Thoracic aorta (tissue), 2 donors: ENCODE measurements at regions not wholly inside any gene's neighbourhood (a gene's known extent, or its start where the extent isn't known, plus 50 kb on each side); places are given as distances from the start of the nearest gene placed in this dataset.

Experiments used
- ATAC-seq: fragments of 150-250 bp; one replicate; pipeline ENCODE4 v1.8.0; 2017; ENCODE audit warnings: low read depth; ENCODE audit not compliant: insufficient number of reproducible peaks, low FRiP score
- DNase-seq: peaks from one replicate; pipeline ENCODE4 v3.0.0-alpha.2; 2020; ENCODE audit warnings: low spot score
- H3K27ac ChIP-seq, 2 donors: fragments of 200-600 bp; sonication (generic); 1 replicate in 1 of 2; 2 replicates in 1 of 2; pipeline ENCODE4 v1.5.1; 2016; ENCODE audit warnings: mild to moderate bottlenecking in 2 of 2, moderate library complexity in 2 of 2
- H3K27me3 ChIP-seq: fragments of 200-600 bp; sonication (generic); replicated peaks from 2 replicates; pipeline ENCODE4 v1.6.0; 2016; ENCODE audit warnings: mild to moderate bottlenecking; ENCODE audit not compliant: insufficient read depth
- H3K36me3 ChIP-seq: fragments of 200-600 bp; sonication (generic); one replicate; pipeline ENCODE4 v1.5.1; 2016
- H3K4me1 ChIP-seq, 2 donors: fragments of 200-600 bp; sonication (generic); 1 replicate in 1 of 2; 2 replicates in 1 of 2; pipeline versions ENCODE4 v1.5.1 to v1.6.0; 2016; ENCODE audit warnings: low read depth in 2 of 2, mild to moderate bottlenecking in 1 of 2; ENCODE audit not compliant: control insufficient read depth in 1 of 2
- H3K4me3 ChIP-seq: fragments of 200-600 bp; sonication (generic); 2 replicates; pipeline ENCODE4 v1.5.1; 2016; ENCODE audit warnings: mild to moderate bottlenecking
- H3K9me3 ChIP-seq: fragments of 200-600 bp; sonication (generic); 2 replicates; pipeline ENCODE4 v1.5.1; 2016
- TF ChIP-seq, protein P1 (sequence below): fragments of 200-600 bp; sonication (generic); IDR thresholded peaks from one replicate; pipeline ENCODE4 v1.5.1; 2019; ENCODE audit warnings: antibody characterized with exemption

DNA sequence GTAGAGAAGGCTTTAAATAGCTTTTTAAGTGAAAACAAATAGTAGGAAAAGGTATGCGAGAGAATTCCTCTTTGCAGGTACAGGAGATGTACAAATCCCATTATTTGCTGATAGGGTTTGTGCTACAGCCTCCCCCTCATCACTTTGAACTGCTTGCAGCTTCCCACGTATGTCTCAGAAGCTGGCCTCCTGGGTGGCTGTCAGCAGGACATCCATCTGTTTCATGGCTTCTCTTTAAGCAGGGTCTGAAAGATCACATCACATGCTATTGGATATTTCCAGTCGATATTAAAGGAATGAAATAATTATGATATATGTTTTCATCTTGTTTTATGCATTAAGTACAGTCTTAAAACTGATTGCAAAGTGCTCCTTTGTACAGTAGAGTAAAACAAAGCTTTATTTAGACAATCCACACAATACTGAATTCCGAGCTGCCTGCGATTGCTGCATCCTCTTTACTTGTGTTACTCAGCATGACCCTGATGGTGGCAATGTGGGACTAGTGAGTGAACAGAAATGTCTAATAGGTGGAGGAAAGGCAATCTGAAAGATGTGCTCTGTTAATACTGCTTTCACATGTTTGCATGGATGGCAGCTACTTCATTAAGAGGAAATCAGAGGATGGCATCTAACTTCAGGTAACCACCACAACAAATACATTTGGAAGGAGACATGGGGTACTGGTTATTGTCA lies 930.6 kb upstream of the SEMA6D start:
- H3K27ac ChIP-seq: no peak overlapping the region
- H3K4me1 ChIP-seq: no peaks in the 10 kb centered on the region
- no peaks in the 10 kb centered on the region for H3K9me3 ChIP-seq
- ATAC-seq (no peak), DNase-seq (no peak)
- no peaks in the 10 kb centered on the region for H3K36me3 ChIP-seq
- H3K4me3 ChIP-seq: no peak overlapping the region
- TF ChIP-seq, protein P1, sequence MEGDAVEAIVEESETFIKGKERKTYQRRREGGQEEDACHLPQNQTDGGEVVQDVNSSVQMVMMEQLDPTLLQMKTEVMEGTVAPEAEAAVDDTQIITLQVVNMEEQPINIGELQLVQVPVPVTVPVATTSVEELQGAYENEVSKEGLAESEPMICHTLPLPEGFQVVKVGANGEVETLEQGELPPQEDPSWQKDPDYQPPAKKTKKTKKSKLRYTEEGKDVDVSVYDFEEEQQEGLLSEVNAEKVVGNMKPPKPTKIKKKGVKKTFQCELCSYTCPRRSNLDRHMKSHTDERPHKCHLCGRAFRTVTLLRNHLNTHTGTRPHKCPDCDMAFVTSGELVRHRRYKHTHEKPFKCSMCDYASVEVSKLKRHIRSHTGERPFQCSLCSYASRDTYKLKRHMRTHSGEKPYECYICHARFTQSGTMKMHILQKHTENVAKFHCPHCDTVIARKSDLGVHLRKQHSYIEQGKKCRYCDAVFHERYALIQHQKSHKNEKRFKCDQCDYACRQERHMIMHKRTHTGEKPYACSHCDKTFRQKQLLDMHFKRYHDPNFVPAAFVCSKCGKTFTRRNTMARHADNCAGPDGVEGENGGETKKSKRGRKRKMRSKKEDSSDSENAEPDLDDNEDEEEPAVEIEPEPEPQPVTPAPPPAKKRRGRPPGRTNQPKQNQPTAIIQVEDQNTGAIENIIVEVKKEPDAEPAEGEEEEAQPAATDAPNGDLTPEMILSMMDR: no peak
- no peaks in the 10 kb centered on the region for H3K27me3 ChIP-seq

GRCh38 chr15:46795685-46796084 lies 921.6 kb upstream of the SEMA6D start:
- Histone ChIP-seq H3K4me1 (no peaks in the 10 kb centered on the region), H3K27ac (no peak overlapping the region), H3K4me3 (no peak overlapping the region), H3K9me3 (no peaks in the 10 kb centered on the region), H3K36me3 (no peaks in the 10 kb centered on the region), H3K27me3 (no peaks in the 10 kb centered on the region)
- ATAC-seq (no peak), DNase-seq (no peak)
- TF ChIP-seq, protein P1: no peak

GRCh38 chr15:46808834-46809233 lies 908.5 kb upstream of the SEMA6D start:
- Histone ChIP-seq H3K4me1 (no peaks in the 10 kb centered on the region), H3K36me3 (no peaks in the 10 kb centered on the region), H3K27me3 (no peaks in the 10 kb centered on the region), H3K4me3 (no peak overlapping the region), H3K27ac (no peak overlapping the region), H3K9me3 (no peaks in the 10 kb centered on the region)
- ATAC-seq (no peak), DNase-seq (no peak)
- TF ChIP-seq, protein P1: no peak

- no peaks in the 10 kb centered on the region for H3K9me3 ChIP-seq
- H3K4me3 ChIP-seq: no peak overlapping the region
- no peaks in the 10 kb centered on the region for H3K36me3 ChIP-seq
- TF ChIP-seq, protein P1: no peak
- DNase-seq (no peak), ATAC-seq (no peak)
- no peaks in the 10 kb centered on the region for H3K4me1 ChIP-seq
- no peak overlapping the region for H3K27ac ChIP-seq
- H3K27me3 ChIP-seq: no peaks in the 10 kb centered on the region
Observed at GRCh38 chr15:46815240-46815639, 902.1 kb upstream of the SEMA6D start.

GRCh38 chr15:46815765-46816164 lies 901.5 kb upstream of the SEMA6D start:
- H3K9me3 ChIP-seq: no peaks in the 10 kb centered on the region
- no peak overlapping the region for H3K27ac ChIP-seq
- no peak for DNase-seq
- H3K4me3 ChIP-seq: no peak overlapping the region
- ATAC-seq: no peak
- H3K27me3 ChIP-seq: no peaks in the 10 kb centered on the region
- no peaks in the 10 kb centered on the region for H3K4me1 ChIP-seq
- TF ChIP-seq, protein P1: no peak
- no peaks in the 10 kb centered on the region for H3K36me3 ChIP-seq
